Activated naive CD8-positive, alpha-beta T cell treated with anti-CD3 and anti-CD28 coated beads for 36 hours (primary cell): ENCODE measurements at regions not wholly inside any gene's neighbourhood (a gene's known extent, or its start where the extent isn't known, plus 50 kb on each side); places are given as distances from the start of the nearest gene placed in this dataset.
"Not testable (repeated sequence)": the region's sequence is repeated elsewhere in the genome, so short reads cannot be mapped to it uniquely, and the experiment has no call there.

Source experiments
- DNase-seq: peaks from one replicate; pipeline ENCODE4 v3.0.0; 2021
- H3K27ac Mint-ChIP-seq: one replicate; pipeline ENCODE4 v1.8.0; 2022; ENCODE audit warnings: mild to moderate bottlenecking, moderate library complexity, mixed read lengths
- H3K27me3 Mint-ChIP-seq: one replicate; pipeline ENCODE4 v1.8.0; 2022; ENCODE audit warnings: mild to moderate bottlenecking, mixed read lengths
- H3K36me3 Mint-ChIP-seq: one replicate; pipeline ENCODE4 v1.8.0; 2021; ENCODE audit warnings: mild to moderate bottlenecking, mixed read lengths
- H3K4me1 Mint-ChIP-seq: one replicate; pipeline ENCODE4 v1.8.0; 2021; ENCODE audit warnings: mixed read lengths
- H3K4me3 Mint-ChIP-seq: one replicate; pipeline ENCODE4 v1.8.0; 2022; ENCODE audit warnings: mild to moderate bottlenecking, moderate library complexity, mixed read lengths
- H3K9me3 Mint-ChIP-seq: one replicate; pipeline ENCODE4 v1.8.0; 2022; ENCODE audit warnings: mixed read lengths

- DNase-seq, result no peak
- Mint-ChIP-seq H3K36me3 (no peaks in the 10 kb centered on the region), H3K4me3 (no peak overlapping the region), H3K27me3 (no peaks in the 10 kb centered on the region), H3K27ac (no peak overlapping the region), H3K4me1 (no peaks in the 10 kb centered on the region), H3K9me3 (peaks cover 7% of the 10 kb centered on the region)
These were observed 443.3 kb upstream of the MEIS1 start for GRCh38 chr2:65991381-65992197.

GRCh38 chr2:65985986-65986385, 448.9 kb upstream of the MEIS1 start:
- H3K27ac Mint-ChIP-seq, result no peak overlapping the region
- no peaks in the 10 kb centered on the region for H3K36me3 Mint-ChIP-seq
- DNase-seq, result no peak
- H3K9me3 Mint-ChIP-seq, result peaks cover 3% of the 10 kb centered on the region
- no peaks in the 10 kb centered on the region for H3K27me3 Mint-ChIP-seq
- H3K4me1 Mint-ChIP-seq, result no peaks in the 10 kb centered on the region
- no peak overlapping the region for H3K4me3 Mint-ChIP-seq

- H3K36me3 Mint-ChIP-seq, result no peaks in the 10 kb centered on the region
- no peaks in the 10 kb centered on the region for H3K27me3 Mint-ChIP-seq
- H3K4me1 Mint-ChIP-seq, result no peaks in the 10 kb centered on the region
- no peak for DNase-seq
- H3K9me3 Mint-ChIP-seq, result peaks cover 2% of the 10 kb centered on the region
- no peak overlapping the region for H3K4me3 Mint-ChIP-seq
- H3K27ac Mint-ChIP-seq, result no peak overlapping the region
These were observed 454.4 kb upstream of the MEIS1 start for GRCh38 chr2:65980531-65980930.

GRCh38 chr2:65979446-65979845, 455.5 kb upstream of the MEIS1 start:
- Mint-ChIP-seq H3K27me3 (no peaks in the 10 kb centered on the region), H3K9me3 (peaks cover 2% of the 10 kb centered on the region), H3K36me3 (no peaks in the 10 kb centered on the region), H3K4me3 (no peak overlapping the region), H3K27ac (no peak overlapping the region), H3K4me1 (no peaks in the 10 kb centered on the region)
- DNase-seq, result no peak

- H3K4me1 Mint-ChIP-seq, result no peaks in the 10 kb centered on the region
- H3K9me3 Mint-ChIP-seq, result peaks cover 2% of the 10 kb centered on the region
- no peak overlapping the region for H3K4me3 Mint-ChIP-seq
- H3K27ac Mint-ChIP-seq, result no peak overlapping the region
- no peaks in the 10 kb centered on the region for H3K27me3 Mint-ChIP-seq
- DNase-seq, result no peak
- H3K36me3 Mint-ChIP-seq, result no peaks in the 10 kb centered on the region
These were observed 460.7 kb upstream of the MEIS1 start for GRCh38 chr2:65974067-65974723.

- Mint-ChIP-seq H3K9me3 (peaks cover 1% of the 10 kb centered on the region), H3K4me1 (no peaks in the 10 kb centered on the region), H3K27ac (no peak overlapping the region), H3K36me3 (no peaks in the 10 kb centered on the region), H3K4me3 (no peak overlapping the region), H3K27me3 (no peaks in the 10 kb centered on the region)
- DNase-seq, result no peak
These were observed 465.8 kb upstream of the MEIS1 start for GRCh38 chr2:65969161-65969560.

- not testable (repeated sequence) for H3K27me3 Mint-ChIP-seq, H3K9me3 Mint-ChIP-seq, H3K36me3 Mint-ChIP-seq, DNase-seq, H3K27ac Mint-ChIP-seq, H3K4me3 Mint-ChIP-seq, H3K4me1 Mint-ChIP-seq
These were observed 471.6 kb upstream of the MEIS1 start for GRCh38 chr2:65963303-65963702.

- H3K27me3 Mint-ChIP-seq, result no peaks in the 10 kb centered on the region
- H3K9me3 Mint-ChIP-seq, result no peaks in the 10 kb centered on the region
- no peaks in the 10 kb centered on the region for H3K4me1 Mint-ChIP-seq
- DNase-seq, result no peak
- H3K36me3 Mint-ChIP-seq, result no peaks in the 10 kb centered on the region
- H3K4me3 Mint-ChIP-seq, result no peak overlapping the region
- no peak overlapping the region for H3K27ac Mint-ChIP-seq
These were observed 474.0 kb upstream of the MEIS1 start for GRCh38 chr2:65960953-65961352.

GRCh38 chr2:65957886-65958285, 477.0 kb upstream of the MEIS1 start:
- H3K27me3 Mint-ChIP-seq, result no peaks in the 10 kb centered on the region
- no peaks in the 10 kb centered on the region for H3K9me3 Mint-ChIP-seq
- no peak overlapping the region for H3K4me3 Mint-ChIP-seq
- DNase-seq, result no peak
- no peaks in the 10 kb centered on the region for H3K36me3 Mint-ChIP-seq
- no peaks in the 10 kb centered on the region for H3K4me1 Mint-ChIP-seq
- no peak overlapping the region for H3K27ac Mint-ChIP-seq

- H3K27me3 Mint-ChIP-seq, result no peaks in the 10 kb centered on the region
- no peak overlapping the region for H3K4me3 Mint-ChIP-seq
These were observed 477.5 kb upstream of the MEIS1 start for GRCh38 chr2:65957454-65957853.

GRCh38 chr2:65955259-65955658, 479.7 kb upstream of the MEIS1 start:
- Mint-ChIP-seq H3K36me3 (no peaks in the 10 kb centered on the region), H3K27me3 (no peaks in the 10 kb centered on the region), H3K4me3 (no peak overlapping the region), H3K9me3 (no peaks in the 10 kb centered on the region), H3K27ac (no peak overlapping the region), H3K4me1 (no peaks in the 10 kb centered on the region)
- DNase-seq, result no peak

More at GRCh38 chr2:65957454-65957853, 477.5 kb upstream of the MEIS1 start:
- H3K9me3 Mint-ChIP-seq, result no peaks in the 10 kb centered on the region
- H3K27ac Mint-ChIP-seq, result no peak overlapping the region
- H3K36me3 Mint-ChIP-seq, result no peaks in the 10 kb centered on the region
- no peaks in the 10 kb centered on the region for H3K4me1 Mint-ChIP-seq
- no peak for DNase-seq

- no peaks in the 10 kb centered on the region for H3K4me1 Mint-ChIP-seq
- no peaks in the 10 kb centered on the region for H3K9me3 Mint-ChIP-seq
- no peaks in the 10 kb centered on the region for H3K27me3 Mint-ChIP-seq
- H3K36me3 Mint-ChIP-seq, result no peaks in the 10 kb centered on the region
- H3K27ac Mint-ChIP-seq, result no peak overlapping the region
- DNase-seq, result no peak
- H3K4me3 Mint-ChIP-seq, result no peak overlapping the region
These were observed 481.8 kb upstream of the MEIS1 start for GRCh38 chr2:65952966-65953761.

GRCh38 chr2:65944213-65944612, 490.7 kb upstream of the MEIS1 start:
- Mint-ChIP-seq H3K36me3 (no peaks in the 10 kb centered on the region), H3K4me3 (no peak overlapping the region), H3K27me3 (no peaks in the 10 kb centered on the region), H3K27ac (no peak overlapping the region), H3K9me3 (no peaks in the 10 kb centered on the region), H3K4me1 (no peaks in the 10 kb centered on the region)
- DNase-seq, result no peak

- Mint-ChIP-seq H3K27ac (no peak overlapping the region), H3K4me3 (no peak overlapping the region), H3K27me3 (peaks cover 3% of the 10 kb centered on the region), H3K9me3 (no peaks in the 10 kb centered on the region), H3K4me1 (no peaks in the 10 kb centered on the region), H3K36me3 (no peaks in the 10 kb centered on the region)
- DNase-seq, result no peak
These were observed 491.7 kb upstream of the MEIS1 start for GRCh38 chr2:65943099-65943786.

GRCh38 chr2:65940856-65941255, 494.1 kb upstream of the MEIS1 start:
- Mint-ChIP-seq H3K4me3 (no peak overlapping the region), H3K9me3 (no peaks in the 10 kb centered on the region), H3K27me3 (peaks cover 3% of the 10 kb centered on the region), H3K27ac (no peak overlapping the region), H3K36me3 (no peaks in the 10 kb centered on the region), H3K4me1 (no peaks in the 10 kb centered on the region)
- DNase-seq, result no peak
